HEK293 (cell line): ENCODE measurements at regions not wholly inside any gene's neighbourhood (a gene's known extent, or its start where the extent isn't known, plus 50 kb on each side); places are given as distances from the start of the nearest gene placed in this dataset.

Experiments used
- CTCF ChIA-PET: fragments of 350-600 bp; formaldehyde crosslinking; extraction: SDS; loops from one replicate; lab custom pipeline; 2021; ENCODE audit warnings: antibody characterized with exemption; lab: Yijun Ruan, JAX
- POLR2A ChIA-PET: fragments of 300-600 bp; formaldehyde crosslinking; extraction: SDS; loops from one replicate; lab custom pipeline; 2020; ENCODE audit warnings: antibody characterized with exemption, inconsistent platforms; lab: Yijun Ruan, JAX
- H3K27ac ChIP-seq: fragments of 200-500 bp; sonication (Bioruptor generic); 2 replicates; pipeline ENCODE4 v1.5.1; 2014; ENCODE audit warnings: low read depth, low read length, control low read depth, inconsistent platforms; ENCODE audit errors: extremely low read depth
- H3K36me3 ChIP-seq, 2 experiments: fragments of 200-500 bp in 1 of 2; sonication (Bioruptor generic) in 1 of 2; 1 replicate in 1 of 2; 2 replicates in 1 of 2; pipeline ENCODE4 v1.5.1; 2014 to 2017; ENCODE audit warnings: inconsistent platforms in 2 of 2, low read length in 2 of 2; ENCODE audit not compliant: control insufficient read depth in 2 of 2, insufficient read depth in 1 of 2
- H3K4me1 ChIP-seq: fragments of 200-500 bp; sonication (Bioruptor generic); 2 replicates; pipeline ENCODE4 v1.5.1; 2014; ENCODE audit warnings: mild to moderate bottlenecking, low read length, inconsistent platforms; ENCODE audit not compliant: control insufficient read depth, insufficient read depth
- H3K4me3 ChIP-seq: 2 replicates; pipeline ENCODE4 v1.5.1; 2011; ENCODE audit warnings: low read depth, mild to moderate bottlenecking, control low read depth, low read length, moderate library complexity
- H3K9me3 ChIP-seq: fragments of 200-500 bp; sonication (Bioruptor generic); 2 replicates; pipeline ENCODE4 v1.5.1; 2014; ENCODE audit warnings: low read depth, low read length, inconsistent platforms; ENCODE audit not compliant: control insufficient read depth, insufficient read depth
- FEZF1 ChIP-seq: fragments of 450-650 bp; formaldehyde crosslinking; IDR thresholded peaks from 2 replicates; pipeline ENCODE4 v1.5.1; 2016; ENCODE audit warnings: missing biosample characterization, missing genetic modification characterization
- HOXC10 ChIP-seq: sonication (generic); formaldehyde crosslinking; IDR thresholded peaks from 2 replicates; pipeline ENCODE4 v1.8.1; 2023; ENCODE audit warnings: mild to moderate bottlenecking, missing genetic modification reagents
- KLF9 ChIP-seq: fragments of 450-650 bp; formaldehyde crosslinking; IDR thresholded peaks from 2 replicates; pipeline ENCODE4 v1.5.1; 2016; ENCODE audit warnings: missing biosample characterization, missing genetic modification characterization, low read depth
- PRDM2 ChIP-seq: fragments of 450-650 bp; formaldehyde crosslinking; IDR thresholded peaks from 2 replicates; pipeline ENCODE4 v1.5.1; 2016; ENCODE audit warnings: missing biosample characterization, missing genetic modification characterization, borderline replicate concordance
- YY1 ChIP-seq: fragments of 450-650 bp; formaldehyde crosslinking; IDR thresholded peaks from 2 replicates; pipeline ENCODE4 v1.5.1; 2018; ENCODE audit warnings: missing biosample characterization, missing genetic modification characterization
- ZBTB26 ChIP-seq: fragments of 450-650 bp; formaldehyde crosslinking; optimal IDR thresholded peaks from 2 replicates; pipeline ENCODE3; 2016; ENCODE audit warnings: missing biosample characterization, mild to moderate bottlenecking, missing genetic modification characterization
- ZBTB7A ChIP-seq: fragments of 450-650 bp; formaldehyde crosslinking; IDR thresholded peaks from 2 replicates; pipeline ENCODE4 v1.5.1; 2016; ENCODE audit warnings: low read depth, missing biosample characterization, missing genetic modification characterization
- ZFP3 ChIP-seq: fragments of 450-650 bp; formaldehyde crosslinking; IDR thresholded peaks from 2 replicates; pipeline ENCODE4 v1.5.1; 2016; ENCODE audit warnings: low read depth, missing biosample characterization, missing genetic modification characterization
- ZIC2 ChIP-seq: fragments of 450-650 bp; formaldehyde crosslinking; IDR thresholded peaks from 2 replicates; pipeline ENCODE4 v1.5.1; 2016; ENCODE audit warnings: missing biosample characterization, missing genetic modification characterization
- ZNF112 ChIP-seq: fragments of 450-650 bp; formaldehyde crosslinking; IDR thresholded peaks from 2 replicates; pipeline ENCODE4 v1.5.0; 2017; ENCODE audit warnings: missing biosample characterization, missing genetic modification characterization
- ZNF138 ChIP-seq: fragments of 450-650 bp; formaldehyde crosslinking; IDR thresholded peaks from 2 replicates; pipeline ENCODE4 v1.5.1; 2016; ENCODE audit warnings: missing biosample characterization, missing genetic modification characterization, borderline replicate concordance
- ZNF140 ChIP-seq: fragments of 450-650 bp; formaldehyde crosslinking; IDR thresholded peaks from 2 replicates; pipeline ENCODE4 v1.5.1; 2016; ENCODE audit warnings: missing biosample characterization, missing genetic modification characterization
- ZNF157 ChIP-seq: fragments of 450-650 bp; formaldehyde crosslinking; IDR thresholded peaks from 2 replicates; pipeline ENCODE4 v1.5.1; 2016; ENCODE audit warnings: missing biosample characterization, missing genetic modification characterization
- ZNF174 ChIP-seq: fragments of 450-650 bp; formaldehyde crosslinking; IDR thresholded peaks from 2 replicates; pipeline ENCODE4 v1.5.0; 2017; ENCODE audit warnings: missing biosample characterization, mild to moderate bottlenecking, missing genetic modification characterization
- ZNF211 ChIP-seq: fragments of 450-650 bp; formaldehyde crosslinking; IDR thresholded peaks from 2 replicates; pipeline ENCODE4 v1.5.1; 2016; ENCODE audit warnings: low read depth, missing biosample characterization, missing genetic modification characterization
- ZNF223 ChIP-seq: fragments of 450-650 bp; formaldehyde crosslinking; IDR thresholded peaks from 2 replicates; pipeline ENCODE4 v1.5.1; 2016; ENCODE audit warnings: missing biosample characterization, missing genetic modification characterization
- ZNF280C ChIP-seq: fragments of 450-650 bp; formaldehyde crosslinking; IDR thresholded peaks from 2 replicates; pipeline ENCODE4 v1.5.1; 2016; ENCODE audit warnings: missing biosample characterization, missing genetic modification characterization
- ZNF302 ChIP-seq: fragments of 450-650 bp; formaldehyde crosslinking; IDR thresholded peaks from 2 replicates; pipeline ENCODE4 v1.5.1; 2016; ENCODE audit warnings: missing biosample characterization, missing genetic modification characterization, low read depth
- ZNF585B ChIP-seq: fragments of 450-650 bp; formaldehyde crosslinking; IDR thresholded peaks from 2 replicates; pipeline ENCODE4 v1.5.1; 2016; ENCODE audit warnings: missing biosample characterization, missing genetic modification characterization
- ZSCAN18 ChIP-seq: fragments of 450-650 bp; formaldehyde crosslinking; IDR thresholded peaks from 2 replicates; pipeline ENCODE4 v1.5.1; 2016; ENCODE audit warnings: missing biosample characterization, missing genetic modification characterization

- no peak for TF ChIP-seq ZNF112
- no peak for TF ChIP-seq ZNF223 (tag by site-specific recombination)
- TF ChIP-seq ZNF138 (tag by site-specific recombination) = no peak
- no peak for TF ChIP-seq ZNF585B (tag by site-specific recombination)
- TF ChIP-seq FEZF1 (tag by site-specific recombination) = no peak
- TF ChIP-seq ZNF211 = no peak
- no peak for TF ChIP-seq ZNF280C (tag by site-specific recombination)
- no peak for TF ChIP-seq ZNF174 (tag by site-specific recombination)
- no peak for TF ChIP-seq ZNF302 (tag by site-specific recombination)
- no peak for TF ChIP-seq ZIC2 (tag by site-specific recombination)
- no peak for TF ChIP-seq ZFP3 (tag by site-specific recombination)
- no peak for TF ChIP-seq ZSCAN18 (tag by site-specific recombination)
- H3K36me3 ChIP-seq = no peaks in the 10 kb centered on the region
- no peaks in the 10 kb centered on the region for H3K4me1 ChIP-seq
- peaks cover under 1% of the 10 kb centered on the region for H3K9me3 ChIP-seq
- ChIA-PET CTCF (no interaction called here), POLR2A (no interaction called here)
- no peak overlapping the region for H3K27ac ChIP-seq
- H3K4me3 ChIP-seq = no peak overlapping the region
Measured at GRCh38 chr17:5898406-5898805, 171.8 kb upstream of the WSCD1 start.

GRCh38 chr17:5899496-5900195 is 170.5 kb upstream of the WSCD1 start:
- H3K36me3 ChIP-seq = no peaks in the 10 kb centered on the region
- ChIA-PET POLR2A (no interaction called here), CTCF (interaction anchor here (0.6 kb wide), 1 partner anchor 98 kb away, joined by 6 read pairs; no protein-coding TSS in a partner anchor)
- no peak for TF ChIP-seq ZBTB26 (tag by site-specific recombination)
- no peak for TF ChIP-seq YY1 (tag by site-specific recombination)
- no peak for TF ChIP-seq PRDM2 (tag by site-specific recombination)
- no peak for TF ChIP-seq HOXC10 (CRISPR knock-in tag)
- TF ChIP-seq KLF9 (tag by site-specific recombination) = no peak
- no peak for TF ChIP-seq ZNF140 (tag by site-specific recombination)
- no peak for TF ChIP-seq ZBTB7A
- no peak for TF ChIP-seq ZNF157 (tag by site-specific recombination)
- no peaks in the 10 kb centered on the region for H3K4me1 ChIP-seq
- no peak overlapping the region for H3K4me3 ChIP-seq
- H3K9me3 ChIP-seq = peaks cover 6% of the 10 kb centered on the region
- no peak overlapping the region for H3K27ac ChIP-seq
